ENCODE measurements at regions not wholly inside any gene's neighbourhood (a gene's known extent, or its start where the extent isn't known, plus 50 kb on each side); places are given as distances from the start of the nearest gene placed in this dataset.
A peak's percentile ranks its signal among the peaks of the same experiment; 100 is the strongest.

DNA sequence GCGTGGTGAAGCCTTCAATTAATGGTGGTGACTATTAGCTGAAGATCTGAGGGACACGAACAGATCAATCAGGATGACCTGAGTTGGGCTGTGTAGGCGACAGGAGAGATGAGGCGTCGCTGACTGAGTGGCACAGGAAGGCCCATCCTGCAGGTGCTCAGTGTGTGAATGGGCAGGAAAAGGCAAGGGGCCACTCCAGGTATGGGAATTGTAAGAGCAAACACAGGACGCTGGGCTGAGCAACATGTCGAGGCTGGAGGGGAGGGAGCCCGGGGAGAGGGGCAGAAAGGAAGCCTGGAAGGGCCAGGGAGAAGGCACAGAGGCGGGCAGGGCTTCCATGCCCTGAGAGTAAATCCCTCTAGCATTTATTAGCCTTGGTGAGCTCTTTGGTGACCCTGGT is 151.0 kb downstream of the VEGFA start:
- 62% methylated on average over 9 of the region's 9 CpGs for WGBS (ENCODE audit: insufficient coverage, low coverage, missing lambda C conversion rate)
- TF ChIP-seq FOXK1 (CRISPR knock-in tag; IDR thresholded peaks at IDR 0.05; ENCODE audit: borderline replicate concordance) (no peak), ZNF253 (CRISPR knock-in tag; conservative IDR thresholded peaks at IDR 0.05) (no peak), BCOR (IDR thresholded peaks at IDR 0.05) (no peak), DMBX1 (CRISPR knock-in tag; IDR thresholded peaks at IDR 0.05; ENCODE audit: borderline replicate concordance) (peak; percentile 29; the same call in 1 of the 2 replicates), TCF7 (IDR thresholded peaks at IDR 0.05; ENCODE audit: borderline replicate concordance) (no peak), NFRKB (IDR thresholded peaks at IDR 0.05; ENCODE audit: low read depth) (no peak), ZNF75A (CRISPR knock-in tag; IDR thresholded peaks at IDR 0.05) (no peak)
- TF ChIP-seq, protein P1, sequence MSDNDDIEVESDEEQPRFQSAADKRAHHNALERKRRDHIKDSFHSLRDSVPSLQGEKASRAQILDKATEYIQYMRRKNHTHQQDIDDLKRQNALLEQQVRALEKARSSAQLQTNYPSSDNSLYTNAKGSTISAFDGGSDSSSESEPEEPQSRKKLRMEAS (CRISPR knock-in tag; IDR thresholded peaks at IDR 0.05) = 0 out of 2 replicates have a peak, but pooled peaks have one; percentile 0
- TF ChIP-seq, protein P2, sequence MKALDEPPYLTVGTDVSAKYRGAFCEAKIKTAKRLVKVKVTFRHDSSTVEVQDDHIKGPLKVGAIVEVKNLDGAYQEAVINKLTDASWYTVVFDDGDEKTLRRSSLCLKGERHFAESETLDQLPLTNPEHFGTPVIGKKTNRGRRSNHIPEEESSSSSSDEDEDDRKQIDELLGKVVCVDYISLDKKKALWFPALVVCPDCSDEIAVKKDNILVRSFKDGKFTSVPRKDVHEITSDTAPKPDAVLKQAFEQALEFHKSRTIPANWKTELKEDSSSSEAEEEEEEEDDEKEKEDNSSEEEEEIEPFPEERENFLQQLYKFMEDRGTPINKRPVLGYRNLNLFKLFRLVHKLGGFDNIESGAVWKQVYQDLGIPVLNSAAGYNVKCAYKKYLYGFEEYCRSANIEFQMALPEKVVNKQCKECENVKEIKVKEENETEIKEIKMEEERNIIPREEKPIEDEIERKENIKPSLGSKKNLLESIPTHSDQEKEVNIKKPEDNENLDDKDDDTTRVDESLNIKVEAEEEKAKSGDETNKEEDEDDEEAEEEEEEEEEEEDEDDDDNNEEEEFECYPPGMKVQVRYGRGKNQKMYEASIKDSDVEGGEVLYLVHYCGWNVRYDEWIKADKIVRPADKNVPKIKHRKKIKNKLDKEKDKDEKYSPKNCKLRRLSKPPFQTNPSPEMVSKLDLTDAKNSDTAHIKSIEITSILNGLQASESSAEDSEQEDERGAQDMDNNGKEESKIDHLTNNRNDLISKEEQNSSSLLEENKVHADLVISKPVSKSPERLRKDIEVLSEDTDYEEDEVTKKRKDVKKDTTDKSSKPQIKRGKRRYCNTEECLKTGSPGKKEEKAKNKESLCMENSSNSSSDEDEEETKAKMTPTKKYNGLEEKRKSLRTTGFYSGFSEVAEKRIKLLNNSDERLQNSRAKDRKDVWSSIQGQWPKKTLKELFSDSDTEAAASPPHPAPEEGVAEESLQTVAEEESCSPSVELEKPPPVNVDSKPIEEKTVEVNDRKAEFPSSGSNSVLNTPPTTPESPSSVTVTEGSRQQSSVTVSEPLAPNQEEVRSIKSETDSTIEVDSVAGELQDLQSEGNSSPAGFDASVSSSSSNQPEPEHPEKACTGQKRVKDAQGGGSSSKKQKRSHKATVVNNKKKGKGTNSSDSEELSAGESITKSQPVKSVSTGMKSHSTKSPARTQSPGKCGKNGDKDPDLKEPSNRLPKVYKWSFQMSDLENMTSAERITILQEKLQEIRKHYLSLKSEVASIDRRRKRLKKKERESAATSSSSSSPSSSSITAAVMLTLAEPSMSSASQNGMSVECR (CRISPR knock-in tag; IDR thresholded peaks at IDR 0.05) = no peak
- TF ChIP-seq, protein P3, sequence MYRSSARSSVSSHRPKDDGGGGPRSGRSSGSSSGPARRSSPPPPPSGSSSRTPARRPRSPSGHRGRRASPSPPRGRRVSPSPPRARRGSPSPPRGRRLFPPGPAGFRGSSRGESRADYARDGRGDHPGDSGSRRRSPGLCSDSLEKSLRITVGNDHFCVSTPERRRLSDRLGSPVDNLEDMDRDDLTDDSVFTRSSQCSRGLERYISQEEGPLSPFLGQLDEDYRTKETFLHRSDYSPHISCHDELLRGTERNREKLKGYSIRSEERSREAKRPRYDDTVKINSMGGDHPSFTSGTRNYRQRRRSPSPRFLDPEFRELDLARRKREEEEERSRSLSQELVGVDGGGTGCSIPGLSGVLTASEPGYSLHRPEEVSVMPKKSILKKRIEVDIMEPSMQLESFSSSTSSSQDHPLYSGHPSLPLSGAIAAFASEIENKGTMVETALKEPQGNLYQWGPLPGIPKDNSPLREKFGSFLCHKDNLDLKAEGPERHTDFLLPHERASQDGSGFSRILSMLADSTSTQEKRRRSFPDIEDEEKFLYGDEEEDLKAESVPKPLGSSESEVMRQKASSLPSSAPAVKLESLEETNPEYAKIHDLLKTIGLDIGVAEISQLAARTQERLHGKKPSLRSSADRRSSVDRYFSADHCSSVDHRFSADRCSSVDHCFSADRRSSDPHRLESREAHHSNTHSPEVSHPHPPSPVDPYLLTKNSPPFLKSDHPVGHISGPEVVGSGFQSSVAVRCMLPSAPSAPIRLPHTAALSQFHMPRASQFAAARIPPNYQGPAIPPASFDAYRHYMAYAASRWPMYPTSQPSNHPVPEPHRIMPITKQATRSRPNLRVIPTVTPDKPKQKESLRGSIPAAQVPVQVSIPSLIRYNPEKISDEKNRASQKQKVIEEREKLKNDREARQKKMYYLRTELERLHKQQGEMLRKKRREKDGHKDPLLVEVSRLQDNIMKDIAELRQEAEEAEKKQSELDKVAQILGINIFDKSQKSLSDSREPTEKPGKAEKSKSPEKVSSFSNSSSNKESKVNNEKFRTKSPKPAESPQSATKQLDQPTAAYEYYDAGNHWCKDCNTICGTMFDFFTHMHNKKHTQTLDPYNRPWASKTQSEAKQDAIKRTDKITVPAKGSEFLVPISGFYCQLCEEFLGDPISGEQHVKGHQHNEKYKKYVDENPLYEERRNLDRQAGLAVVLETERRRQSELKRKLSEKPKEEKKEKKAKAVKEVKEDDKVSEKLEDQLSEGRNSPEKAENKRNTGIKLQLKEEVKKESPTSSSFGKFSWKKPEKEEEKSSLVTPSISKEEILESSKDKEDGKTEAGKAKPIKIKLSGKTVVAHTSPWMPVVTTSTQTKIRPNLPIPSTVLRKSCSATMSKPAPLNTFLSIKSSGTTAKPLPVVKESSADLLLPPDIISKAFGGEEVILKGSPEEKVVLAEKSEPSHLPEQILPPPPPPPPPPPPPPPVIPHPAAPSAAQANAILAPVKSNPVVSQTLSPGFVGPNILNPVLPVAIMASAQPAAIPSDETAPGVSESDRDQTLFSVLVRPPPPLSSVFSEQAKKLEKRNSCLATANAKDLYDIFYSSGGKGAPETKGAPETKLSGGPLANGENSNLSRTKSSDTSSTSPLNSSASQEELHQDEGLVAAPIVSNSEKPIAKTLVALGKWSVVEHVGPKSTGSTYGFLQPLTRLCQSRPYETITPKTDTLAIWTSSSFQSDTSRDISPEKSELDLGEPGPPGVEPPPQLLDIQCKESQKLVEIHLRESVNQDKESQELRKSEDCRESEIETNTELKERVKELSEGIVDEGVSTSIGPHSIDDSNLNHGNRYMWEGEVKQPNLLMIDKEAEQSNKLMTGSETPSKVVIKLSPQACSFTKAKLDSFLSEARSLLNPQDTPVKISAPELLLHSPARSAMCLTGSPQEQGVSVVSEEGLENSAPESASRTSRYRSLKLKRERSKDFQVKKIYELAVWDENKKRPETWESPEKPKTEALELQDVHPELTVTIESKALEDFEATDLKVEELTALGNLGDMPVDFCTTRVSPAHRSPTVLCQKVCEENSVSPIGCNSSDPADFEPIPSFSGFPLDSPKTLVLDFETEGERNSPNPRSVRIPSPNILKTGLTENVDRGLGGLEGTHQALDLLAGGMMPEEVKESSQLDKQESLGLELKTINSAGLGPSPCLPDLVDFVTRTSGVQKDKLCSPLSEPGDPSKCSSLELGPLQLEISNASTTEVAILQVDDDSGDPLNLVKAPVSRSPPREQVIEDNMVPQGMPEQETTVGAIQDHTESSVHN (IDR thresholded peaks at IDR 0.05; ENCODE audit: borderline replicate concordance in 1 of 2, low read depth in 1 of 2) = no peak

More for the DNA sequence above, 151.0 kb downstream of the VEGFA start:
- FAIRE-seq (no peak), ATAC-seq (no peak), DNase-seq (ENCODE audit: extremely low read depth in 1 of 4, low spot score in 3 of 4) (no peak)
- in situ Hi-C loops (cut with MboI) = no loop called here
- H3K79me2 ChIP-seq (ENCODE audit: control insufficient read depth, insufficient read depth, low read length) = no peaks in the 10 kb centered on the region
- intact Hi-C loops (cut with micrococcal nuclease) = no loop called here
- peaks cover 31 to 34% of the 10 kb centered on the region in 2 experiments for H3K4me1 ChIP-seq (replicated peaks in 1 of 2; ENCODE audit: control insufficient read depth in 2 of 2, insufficient read depth in 2 of 2, low read length in 2 of 2)
- H3K27ac ChIP-seq (ENCODE audit: extremely low read depth, low read depth, low read length) = no peak overlapping the region
- no peaks in the 10 kb centered on the region for H3K36me3 ChIP-seq (ENCODE audit: control insufficient read depth, insufficient read depth, low read length)
- no peaks in the 10 kb centered on the region for H4K20me1 ChIP-seq (replicated peaks; ENCODE audit: control insufficient read depth, insufficient read depth, low read length)
- H3K4me2 ChIP-seq (ENCODE audit: insufficient read depth, low read length) = no peak overlapping the region
- H2AFZ ChIP-seq (ENCODE audit: low read depth, low read length) = peak overlapping the region; percentile 4; the same call in 1 of the 2 replicates
- ChIA-PET POLR2A (interaction anchor here (0.8 to 2.2 kb wide), 4 partner anchors 7 to 14 kb away, joined by 3 to 15 read pairs (median 4); no protein-coding TSS in a partner anchor), CTCF (ENCODE audit: low intra/inter-chr PET ratio) (no interaction called here)
- H3K9me3 ChIP-seq (replicated peaks; ENCODE audit: control insufficient read depth, insufficient read depth, low read depth, low read length) = no peaks in the 10 kb centered on the region
- BruUV-seq (replicated peaks) = no TSS peak
- H3K9me1 ChIP-seq (ENCODE audit: control insufficient read depth, insufficient read depth, low read length) = no peaks in the 10 kb centered on the region
- H3K27me3 ChIP-seq (ENCODE audit: control insufficient read depth in 2 of 2, insufficient read depth in 2 of 2, low read length in 2 of 2) = no peaks in the 10 kb centered on the region
- no peak overlapping the region for H3K4me3 ChIP-seq
- H3K9ac ChIP-seq (ENCODE audit: insufficient read depth in 1 of 2, low read depth in 2 of 2, low read length in 2 of 2) = 0 out of 4 replicates have a peak overlapping the region, but pooled peaks of 1 of the 2 experiments have one; percentile 8

Measured in K562 (cell line).